ENCODE measurements at regions not wholly inside any gene's neighbourhood (a gene's known extent, or its start where the extent isn't known, plus 50 kb on each side); places are given as distances from the start of the nearest gene placed in this dataset.

DNA sequence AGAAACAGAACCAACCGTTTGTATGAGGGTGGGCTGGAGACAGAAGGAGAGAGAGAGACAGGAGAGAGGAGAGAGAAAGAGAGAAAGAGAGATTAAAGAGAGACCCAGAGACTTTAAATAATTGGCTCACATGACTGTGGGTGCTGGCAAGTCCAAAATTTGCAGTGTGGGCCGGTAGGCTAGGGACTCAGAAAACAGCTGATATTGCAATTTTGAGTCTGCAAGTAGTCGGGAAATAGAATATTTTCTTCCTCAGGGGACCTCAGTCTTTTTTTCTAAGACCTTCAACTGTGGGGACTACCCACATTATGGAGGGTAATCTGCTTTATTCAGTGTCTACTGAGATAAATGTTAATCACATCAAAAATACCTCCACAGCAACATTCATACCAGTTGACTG lies 1439.0 kb downstream of the CDH11 start:
- no peak overlapping the region for H3K4me2 ChIP-seq (ENCODE audit: control insufficient read depth, insufficient read depth)
- H3K4me3 ChIP-seq = no peak overlapping the region
- H3K27ac ChIP-seq (ENCODE audit: control insufficient read depth, insufficient read depth) = no peak overlapping the region
- in situ Hi-C loops (cut with MboI) = no loop called here
- no peaks in the 10 kb centered on the region for H3K4me1 ChIP-seq (ENCODE audit: control insufficient read depth, insufficient read depth, low read length)
- ATAC-seq = no peak
- SMC1A ChIA-PET (ENCODE audit: uncharacterized antibody, unreplicated experiment) = no interaction called here
- H3K9ac ChIP-seq (ENCODE audit: control insufficient read depth, insufficient read depth, low read length) = no peak overlapping the region
- POLR2A ChIA-PET = no interaction called here
- no peaks in the 10 kb centered on the region for H3K9me3 ChIP-seq (replicated peaks; ENCODE audit: control insufficient read depth, insufficient read depth, low read length)
- no peaks in the 10 kb centered on the region for H3K27me3 ChIP-seq (replicated peaks in 1 of 2; ENCODE audit: control insufficient read depth in 2 of 2, insufficient read depth in 2 of 2, low read length in 1 of 2)
- no peaks in the 10 kb centered on the region for H3K79me2 ChIP-seq (ENCODE audit: control insufficient read depth, insufficient read depth, low read length)
- H3K36me3 ChIP-seq (ENCODE audit: control insufficient read depth in 2 of 2, insufficient read depth in 2 of 2, low read length in 1 of 2) = no peaks in the 10 kb centered on the region
- no peak for DNase-seq (ENCODE audit: low read depth, low spot score)
- CTCF ChIA-PET = no interaction called here
- H4K20me1 ChIP-seq (ENCODE audit: control insufficient read depth, insufficient read depth) = no peaks in the 10 kb centered on the region
- BruUV-seq (replicated peaks) = no TSS peak
- H2AFZ ChIP-seq (ENCODE audit: control insufficient read depth, low read depth, low read length) = no peak overlapping the region
- intact Hi-C loops (cut with micrococcal nuclease; ENCODE audit: unreplicated experiment) = loop anchor here (5.0 kb wide), 1 partner anchor 321 kb away; no protein-coding TSS in a partner anchor
- no peak for FAIRE-seq
- WGBS (ENCODE audit: insufficient coverage, insufficient replicate concordance, low lambda C conversion rate, missing lambda C conversion rate) = 10% methylated on average over 3 of the region's 3 CpGs
- TF ChIP-seq SMC3 (IDR thresholded peaks at IDR 0.05; ENCODE audit: borderline replicate concordance, low read length) (no peak), EZH2 (IDR thresholded peaks at IDR 0.05; ENCODE audit: borderline replicate concordance, control insufficient read depth, low read depth, low read length) (no peak), PML (IDR thresholded peaks at IDR 0.05; ENCODE audit: low read length) (no peak), NFYA (IDR thresholded peaks at IDR 0.05; ENCODE audit: borderline replicate concordance, low read depth, low read length) (no peak), TARDBP (IDR thresholded peaks at IDR 0.05; ENCODE audit: borderline replicate concordance) (no peak), GABPA (IDR thresholded peaks at IDR 0.05; ENCODE audit: low read depth) (no peak), BHLHE40 (IDR thresholded peaks at IDR 0.05; ENCODE audit: borderline replicate concordance in 1 of 2, low read depth in 2 of 2, low read length in 1 of 2) (no peak), STAT3 (IDR thresholded peaks at IDR 0.05; ENCODE audit: low read depth, low read length) (no peak), ZNF24 (IDR thresholded peaks at IDR 0.05) (no peak), SRF (IDR thresholded peaks at IDR 0.05; ENCODE audit: low read depth in 2 of 2, low read length in 2 of 2) (no peak)
- RAD21 ChIA-PET (ENCODE audit: unreplicated experiment) = no interaction called here

DNA sequence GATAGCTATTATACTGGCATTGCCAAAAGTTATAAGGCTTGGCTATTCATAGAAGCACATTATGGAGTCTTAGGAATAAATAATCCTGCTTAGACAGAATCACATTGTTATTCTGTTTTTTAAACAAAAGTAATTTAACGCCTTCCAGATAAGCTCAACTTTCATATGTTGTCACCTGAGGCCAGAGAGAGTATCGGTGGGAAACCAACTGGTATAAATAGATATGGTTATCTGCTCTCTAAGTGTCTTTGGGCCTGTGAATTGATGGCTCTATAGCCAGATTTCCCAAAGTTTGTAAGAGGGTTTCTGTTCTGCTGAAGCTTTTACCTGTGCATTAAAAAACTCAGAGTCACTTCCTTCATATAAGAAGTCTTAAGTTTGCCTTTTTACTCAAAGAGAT lies 1449.4 kb downstream of the CDH11 start:
- CTCF ChIA-PET = no interaction called here
- RAD21 ChIA-PET (ENCODE audit: unreplicated experiment) = no interaction called here

More for the DNA sequence above, 1449.4 kb downstream of the CDH11 start:
- Histone ChIP-seq H3K4me1 (ENCODE audit: control insufficient read depth, insufficient read depth, low read length) (no peaks in the 10 kb centered on the region), H4K20me1 (ENCODE audit: control insufficient read depth, insufficient read depth) (no peaks in the 10 kb centered on the region), H3K4me3 (no peak overlapping the region), H3K79me2 (ENCODE audit: control insufficient read depth, insufficient read depth, low read length) (no peaks in the 10 kb centered on the region), H3K9ac (ENCODE audit: control insufficient read depth, insufficient read depth, low read length) (no peak overlapping the region), H3K27me3 (replicated peaks in 1 of 2; ENCODE audit: control insufficient read depth in 2 of 2, insufficient read depth in 2 of 2, low read length in 1 of 2) (no peaks in the 10 kb centered on the region), H2AFZ (ENCODE audit: control insufficient read depth, low read depth, low read length) (no peak overlapping the region), H3K27ac (ENCODE audit: control insufficient read depth, insufficient read depth) (no peak overlapping the region), H3K9me3 (replicated peaks; ENCODE audit: control insufficient read depth, insufficient read depth, low read length) (no peaks in the 10 kb centered on the region), H3K4me2 (ENCODE audit: control insufficient read depth, insufficient read depth) (no peak overlapping the region), H3K36me3 (ENCODE audit: control insufficient read depth in 2 of 2, insufficient read depth in 2 of 2, low read length in 1 of 2) (no peaks in the 10 kb centered on the region)
- POLR2A ChIA-PET = no interaction called here
- intact Hi-C loops (cut with micrococcal nuclease; ENCODE audit: unreplicated experiment) = no loop called here
- DNase-seq (ENCODE audit: low read depth, low spot score) (no peak), FAIRE-seq (no peak), ATAC-seq (no peak)
- TF ChIP-seq NBN (IDR thresholded peaks at IDR 0.05) (no peak), MXI1 (IDR thresholded peaks at IDR 0.05; ENCODE audit: low read depth, low read length) (no peak), TAF1 (IDR thresholded peaks at IDR 0.05; ENCODE audit: borderline replicate concordance, low read depth, low read length) (no peak), CBFB (IDR thresholded peaks at IDR 0.05; ENCODE audit: low read depth) (no peak), IKZF2 (IDR thresholded peaks at IDR 0.05) (no peak), LARP7 (IDR thresholded peaks at IDR 0.05) (no peak), ZBED1 (IDR thresholded peaks at IDR 0.05; ENCODE audit: borderline replicate concordance) (no peak)
- TF ChIP-seq, protein P1, sequence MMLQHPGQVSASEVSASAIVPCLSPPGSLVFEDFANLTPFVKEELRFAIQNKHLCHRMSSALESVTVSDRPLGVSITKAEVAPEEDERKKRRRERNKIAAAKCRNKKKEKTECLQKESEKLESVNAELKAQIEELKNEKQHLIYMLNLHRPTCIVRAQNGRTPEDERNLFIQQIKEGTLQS (IDR thresholded peaks at IDR 0.05; ENCODE audit: borderline replicate concordance, extremely low read depth, low read depth, low read length) = no peak
- TF ChIP-seq, protein P2, sequence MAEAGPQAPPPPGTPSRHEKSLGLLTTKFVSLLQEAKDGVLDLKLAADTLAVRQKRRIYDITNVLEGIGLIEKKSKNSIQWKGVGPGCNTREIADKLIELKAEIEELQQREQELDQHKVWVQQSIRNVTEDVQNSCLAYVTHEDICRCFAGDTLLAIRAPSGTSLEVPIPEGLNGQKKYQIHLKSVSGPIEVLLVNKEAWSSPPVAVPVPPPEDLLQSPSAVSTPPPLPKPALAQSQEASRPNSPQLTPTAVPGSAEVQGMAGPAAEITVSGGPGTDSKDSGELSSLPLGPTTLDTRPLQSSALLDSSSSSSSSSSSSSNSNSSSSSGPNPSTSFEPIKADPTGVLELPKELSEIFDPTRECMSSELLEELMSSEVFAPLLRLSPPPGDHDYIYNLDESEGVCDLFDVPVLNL (IDR thresholded peaks at IDR 0.05; ENCODE audit: low read depth, low read length) = no peak
- in situ Hi-C loops (cut with MboI) = no loop called here
- BruUV-seq (replicated peaks) = no TSS peak
- SMC1A ChIA-PET (ENCODE audit: uncharacterized antibody, unreplicated experiment) = interaction anchor here (0.8 kb wide), 1 partner anchor 14 kb away, joined by 3 read pairs; no protein-coding TSS in a partner anchor
- WGBS (ENCODE audit: insufficient coverage, insufficient replicate concordance, low lambda C conversion rate, missing lambda C conversion rate) = 22% methylated on average over 2 of the region's 2 CpGs
